Transverse colon (tissue), 4 donors: ENCODE measurements at regions not wholly inside any gene's neighbourhood (a gene's known extent, or its start where the extent isn't known, plus 50 kb on each side); places are given as distances from the start of the nearest gene placed in this dataset.

ENCODE experiments used
- DNase-seq: peaks from one replicate; pipeline ENCODE4 v3.0.0-alpha.2; 2019
- H3K27ac ChIP-seq, 4 donors: fragments of 200-600 bp; sonication (generic); 2 replicates each; pipeline ENCODE4 v1.5.1; 2016 to 2018; ENCODE audit warnings: inconsistent platforms in 4 of 4
- H3K27me3 ChIP-seq: fragments of 200-600 bp; sonication (generic); 2 replicates; pipeline ENCODE4 v1.5.1; 2017; ENCODE audit warnings: inconsistent platforms
- H3K36me3 ChIP-seq, 4 donors: fragments of 200-600 bp; sonication (generic); 2 replicates each; pipeline ENCODE4 v1.5.1; 2017 to 2019; ENCODE audit warnings: inconsistent platforms in 4 of 4
- H3K4me1 ChIP-seq, 4 donors: fragments of 200-600 bp; sonication (generic); 2 replicates each; pipeline ENCODE4 v1.5.1; 2017 to 2020; ENCODE audit warnings: inconsistent platforms in 4 of 4
- H3K4me3 ChIP-seq, 4 donors: fragments of 200-600 bp; sonication (generic); 1 replicate in 1 of 4; 2 replicates in 3 of 4; pipeline versions ENCODE4 v1.5.1 to v1.6.1; 2017 to 2019; ENCODE audit warnings: inconsistent platforms in 4 of 4
- H3K9me3 ChIP-seq, 2 donors: fragments of 200-600 bp; sonication (generic); 2 replicates each; pipeline ENCODE4 v1.5.1; 2017 to 2019; ENCODE audit warnings: inconsistent platforms in 2 of 2
- CTCF ChIP-seq, 5 experiments: fragments of 200-600 bp in 3 of 5; fragments of 450-650 bp in 2 of 5; sonication (generic) in 3 of 5; IDR thresholded peaks; 1 replicate in 2 of 5; 2 replicates in 3 of 5; pipeline ENCODE4 v1.5.1; 2016 to 2017; ENCODE audit warnings: antibody characterized with exemption in 5 of 5, inconsistent platforms in 3 of 5, mild to moderate bottlenecking in 2 of 5, moderate library complexity in 1 of 5
- EP300 ChIP-seq: sonication (generic); formaldehyde crosslinking; IDR thresholded peaks from one replicate; pipeline ENCODE4 v1.6.1; 2017; ENCODE audit warnings: antibody characterized with exemption, low read depth
- POLR2A ChIP-seq: fragments of 450-650 bp; IDR thresholded peaks from one replicate; pipeline ENCODE4 v1.6.1; 2016; ENCODE audit warnings: antibody characterized with exemption, mild to moderate bottlenecking, moderate library complexity
- POLR2AphosphoS5 ChIP-seq, 3 donors: sonication (generic); formaldehyde crosslinking; IDR thresholded peaks; one replicate each; pipeline ENCODE4 v1.6.1; 2016; ENCODE audit warnings: antibody characterized with exemption in 3 of 3
- WGBS, 2 donors: methylation state at CpG; one replicate each; pipeline ENCODE4 v1.1.5; 2018; ENCODE audit warnings: low coverage in 1 of 2; 5-methylcytosine and 5-hydroxymethylcytosine counted together
- in situ Hi-C, 4 donors: fragments of 200-750 bp; cut with MboI; loops; one replicate each; pipeline versions ENCODE4 v1.15.0 to v1.15.1; 2017; ENCODE audit warnings: low sequenced_read_pairs in 3 of 4, low pct_ligation_motif_present in 1 of 4, low pct_unique_long_range_greater_than_20kb in 1 of 4
- intact Hi-C: fragments of 100-400 bp; cut with DNase I; formaldehyde crosslinking; loops from one replicate; pipeline ENCODE4 v1.15.1; 2023; ENCODE audit warnings: low total_unique reads

- TF ChIP-seq EP300 (no peak), POLR2A (no peak), CTCF (IDR thresholded peaks at IDR 0.05) (no peak), POLR2AphosphoS5 (IDR thresholded peaks at IDR 0.05) (no peak)
- intact Hi-C loops: no loop called here
- 79 to 88% methylated on average over 3 to 11 of the region's 11 CpGs for WGBS, 2 donors
- Histone ChIP-seq H3K36me3 (no peaks in the 10 kb centered on the region), H3K27me3 (no peaks in the 10 kb centered on the region), H3K4me1 (no peaks in the 10 kb centered on the region), H3K9me3 (no peaks in the 10 kb centered on the region), H3K27ac (no peak overlapping the region), H3K4me3 (no peak overlapping the region)
- DNase-seq: no peak
- in situ Hi-C loops: no loop called here
These were observed 258.6 kb downstream of the PMP22 start for GRCh38 chr17:15006421-15007128.

GRCh38 chr17:15000661-15001060 lies 264.5 kb downstream of the PMP22 start:
- no peaks in the 10 kb centered on the region for H3K36me3 ChIP-seq
- no peak for DNase-seq
- in situ Hi-C loops: no loop called here
- no peak for TF ChIP-seq CTCF (IDR thresholded peaks at IDR 0.05)
- TF ChIP-seq POLR2A: no peak
- no peak for TF ChIP-seq EP300
- no peak for TF ChIP-seq POLR2AphosphoS5 (IDR thresholded peaks at IDR 0.05)
- no peaks in the 10 kb centered on the region for H3K27me3 ChIP-seq
- no peak overlapping the region for H3K27ac ChIP-seq
- H3K9me3 ChIP-seq: no peaks in the 10 kb centered on the region
- no peak overlapping the region for H3K4me3 ChIP-seq
- H3K4me1 ChIP-seq: no peaks in the 10 kb centered on the region
- intact Hi-C loops: no loop called here

GRCh38 chr17:14997290-14997689 lies 267.8 kb downstream of the PMP22 start:
- no peak overlapping the region for H3K4me3 ChIP-seq
- DNase-seq: no peak
- no peaks in the 10 kb centered on the region for H3K27me3 ChIP-seq
- H3K36me3 ChIP-seq: no peaks in the 10 kb centered on the region
- intact Hi-C loops: no loop called here
- no peak for TF ChIP-seq CTCF (IDR thresholded peaks at IDR 0.05)
- no peak for TF ChIP-seq POLR2A
- no peak for TF ChIP-seq EP300
- TF ChIP-seq POLR2AphosphoS5 (IDR thresholded peaks at IDR 0.05): no peak
- no peak overlapping the region for H3K27ac ChIP-seq
- 71 to 89% methylated on average over 2 of the region's 2 CpGs for WGBS, 2 donors
- H3K9me3 ChIP-seq: no peaks in the 10 kb centered on the region
- no peaks in the 10 kb centered on the region for H3K4me1 ChIP-seq
- in situ Hi-C loops: no loop called here

- intact Hi-C loops: no loop called here
- H3K4me1 ChIP-seq: no peaks in the 10 kb centered on the region
- no peak overlapping the region for H3K4me3 ChIP-seq
- H3K27me3 ChIP-seq: peaks cover 12% of the 10 kb centered on the region
- no peaks in the 10 kb centered on the region for H3K9me3 ChIP-seq
- H3K27ac ChIP-seq: no peak overlapping the region
- DNase-seq: no peak
- H3K36me3 ChIP-seq: no peaks in the 10 kb centered on the region
- WGBS, 2 donors: 30 to 54% methylated on average over 2 to 4 of the region's 4 CpGs
- in situ Hi-C loops: no loop called here
- TF ChIP-seq CTCF (IDR thresholded peaks at IDR 0.05): no peak
- TF ChIP-seq POLR2A: no peak
- no peak for TF ChIP-seq POLR2AphosphoS5 (IDR thresholded peaks at IDR 0.05)
- TF ChIP-seq EP300: no peak
These were observed 279.0 kb downstream of the PMP22 start for GRCh38 chr17:14986127-14986526.
